ENCODE measurements at regions not wholly inside any gene's neighbourhood (a gene's known extent, or its start where the extent isn't known, plus 50 kb on each side); places are given as distances from the start of the nearest gene placed in this dataset.

DNA sequence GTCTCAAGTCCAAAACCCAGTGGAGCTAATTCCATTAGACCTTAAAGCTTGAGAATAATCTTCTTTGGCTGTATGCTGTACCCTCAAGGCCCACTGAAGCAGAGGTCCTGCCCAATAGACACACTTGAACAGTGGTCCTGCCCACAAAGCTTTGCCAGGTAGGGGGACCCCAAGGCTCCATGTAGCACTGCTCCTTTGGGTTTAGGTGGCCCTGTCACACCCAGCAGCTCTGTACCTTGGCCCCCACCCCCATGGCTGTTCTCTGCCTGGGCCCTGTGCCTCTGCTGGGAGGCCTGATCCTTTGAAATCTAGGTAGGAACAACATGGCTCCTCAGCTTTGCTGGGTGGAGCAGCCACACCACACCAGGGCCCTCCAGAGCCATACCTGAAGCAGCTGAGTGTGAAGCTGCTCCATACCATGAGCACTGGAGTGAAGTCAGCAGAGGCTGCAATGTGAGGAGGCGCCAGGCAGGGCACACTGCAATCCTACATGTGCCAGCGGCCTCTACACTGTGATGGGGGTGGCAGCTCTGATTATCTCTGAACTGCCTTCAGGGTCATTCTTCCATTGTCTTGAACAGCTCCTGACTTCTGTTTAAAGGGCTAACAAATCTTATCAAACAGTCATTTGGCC lies 188.0 kb upstream of the CCDC54 start:
- Histone ChIP-seq H3K9me3 (ENCODE audit: insufficient read depth, low read length, severe bottlenecking) (no peaks in the 10 kb centered on the region), H4K20me1 (ENCODE audit: insufficient read depth, low read length) (no peaks in the 10 kb centered on the region), H3K79me2 (ENCODE audit: insufficient read depth, low read length) (no peaks in the 10 kb centered on the region), H3K36me3 (ENCODE audit: insufficient read depth, low read length) (no peaks in the 10 kb centered on the region), H3K9ac (ENCODE audit: low read depth, low read length) (no peak overlapping the region), H3K27me3 (ENCODE audit: insufficient read depth, low read length, poor library complexity) (no peaks in the 10 kb centered on the region), H3K4me2 (ENCODE audit: insufficient read depth, low read length) (no peak overlapping the region), H3K4me1 (ENCODE audit: insufficient read depth, low read length) (no peaks in the 10 kb centered on the region), H2AFZ (ENCODE audit: low read depth, low read length) (no peak overlapping the region), H3K27ac (ENCODE audit: low read length) (no peak overlapping the region), H3K4me3 (ENCODE audit: low read depth in 1 of 2, low read length in 2 of 2) (no peak overlapping the region)
- no peak for ATAC-seq (ENCODE audit: insufficient read depth, low read depth)
- no peak for DNase-seq
- TF ChIP-seq, protein P1, sequence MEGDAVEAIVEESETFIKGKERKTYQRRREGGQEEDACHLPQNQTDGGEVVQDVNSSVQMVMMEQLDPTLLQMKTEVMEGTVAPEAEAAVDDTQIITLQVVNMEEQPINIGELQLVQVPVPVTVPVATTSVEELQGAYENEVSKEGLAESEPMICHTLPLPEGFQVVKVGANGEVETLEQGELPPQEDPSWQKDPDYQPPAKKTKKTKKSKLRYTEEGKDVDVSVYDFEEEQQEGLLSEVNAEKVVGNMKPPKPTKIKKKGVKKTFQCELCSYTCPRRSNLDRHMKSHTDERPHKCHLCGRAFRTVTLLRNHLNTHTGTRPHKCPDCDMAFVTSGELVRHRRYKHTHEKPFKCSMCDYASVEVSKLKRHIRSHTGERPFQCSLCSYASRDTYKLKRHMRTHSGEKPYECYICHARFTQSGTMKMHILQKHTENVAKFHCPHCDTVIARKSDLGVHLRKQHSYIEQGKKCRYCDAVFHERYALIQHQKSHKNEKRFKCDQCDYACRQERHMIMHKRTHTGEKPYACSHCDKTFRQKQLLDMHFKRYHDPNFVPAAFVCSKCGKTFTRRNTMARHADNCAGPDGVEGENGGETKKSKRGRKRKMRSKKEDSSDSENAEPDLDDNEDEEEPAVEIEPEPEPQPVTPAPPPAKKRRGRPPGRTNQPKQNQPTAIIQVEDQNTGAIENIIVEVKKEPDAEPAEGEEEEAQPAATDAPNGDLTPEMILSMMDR (IDR thresholded peaks at IDR 0.05; ENCODE audit: borderline replicate concordance, extremely low read depth, low read length, poor library complexity, severe bottlenecking), result no peak
- no peak for TF ChIP-seq EZH2 (IDR thresholded peaks at IDR 0.05; ENCODE audit: borderline replicate concordance, low read depth, low read length, severe bottlenecking)

DNA sequence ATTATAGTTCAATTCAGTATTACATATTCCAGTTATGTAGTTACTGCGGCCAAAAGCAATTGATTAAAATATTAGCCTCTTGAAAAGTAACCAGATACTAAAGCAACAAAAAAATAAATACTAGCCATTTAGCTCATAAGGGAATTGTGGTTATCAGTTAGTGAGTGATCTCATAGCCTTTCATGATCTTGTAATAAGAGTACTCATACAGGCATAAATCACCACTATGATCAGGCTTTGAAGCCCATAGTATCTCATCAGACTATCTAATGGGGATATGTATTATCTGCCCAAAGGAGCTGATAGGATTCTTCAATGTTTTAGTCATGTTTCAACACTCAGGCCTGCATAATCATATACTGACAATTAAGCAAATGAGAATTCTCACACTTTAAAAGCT lies 184.1 kb upstream of the CCDC54 start:
- no peaks in the 10 kb centered on the region for H4K20me1 ChIP-seq (ENCODE audit: insufficient read depth, low read length)
- H3K4me3 ChIP-seq (ENCODE audit: low read depth in 1 of 2, low read length in 2 of 2), result no peak overlapping the region
- ATAC-seq (ENCODE audit: insufficient read depth, low read depth) (no peak), DNase-seq (no peak)
- no peaks in the 10 kb centered on the region for H3K79me2 ChIP-seq (ENCODE audit: insufficient read depth, low read length)
- no peak overlapping the region for H3K4me2 ChIP-seq (ENCODE audit: insufficient read depth, low read length)
- H3K9ac ChIP-seq (ENCODE audit: low read depth, low read length), result no peak overlapping the region
- no peaks in the 10 kb centered on the region for H3K9me3 ChIP-seq (ENCODE audit: insufficient read depth, low read length, severe bottlenecking)
- no peaks in the 10 kb centered on the region for H3K27me3 ChIP-seq (ENCODE audit: insufficient read depth, low read length, poor library complexity)
- no peaks in the 10 kb centered on the region for H3K4me1 ChIP-seq (ENCODE audit: insufficient read depth, low read length)
- H2AFZ ChIP-seq (ENCODE audit: low read depth, low read length), result no peak overlapping the region
- no peak for TF ChIP-seq EZH2 (IDR thresholded peaks at IDR 0.05; ENCODE audit: borderline replicate concordance, low read depth, low read length, severe bottlenecking)
- TF ChIP-seq, protein P1 (IDR thresholded peaks at IDR 0.05; ENCODE audit: borderline replicate concordance, extremely low read depth, low read length, poor library complexity, severe bottlenecking), result no peak
- no peak overlapping the region for H3K27ac ChIP-seq (ENCODE audit: low read length)
- H3K36me3 ChIP-seq (ENCODE audit: insufficient read depth, low read length), result no peaks in the 10 kb centered on the region

GRCh38 chr3:107198581-107199181 lies 178.6 kb upstream of the CCDC54 start:
- H3K4me1 ChIP-seq (ENCODE audit: insufficient read depth, low read length), result peaks cover 4% of the 10 kb centered on the region; the same call in 1 of the 2 replicates
- no peak overlapping the region for H3K9ac ChIP-seq (ENCODE audit: low read depth, low read length)
- ATAC-seq (ENCODE audit: insufficient read depth, low read depth) (no peak), DNase-seq (no peak)
- TF ChIP-seq, protein P1 (IDR thresholded peaks at IDR 0.05; ENCODE audit: borderline replicate concordance, extremely low read depth, low read length, poor library complexity, severe bottlenecking), result no peak
- no peak for TF ChIP-seq EZH2 (IDR thresholded peaks at IDR 0.05; ENCODE audit: borderline replicate concordance, low read depth, low read length, severe bottlenecking)
- H3K27ac ChIP-seq (ENCODE audit: low read length), result no peak overlapping the region
- no peaks in the 10 kb centered on the region for H3K79me2 ChIP-seq (ENCODE audit: insufficient read depth, low read length)
- H3K36me3 ChIP-seq (ENCODE audit: insufficient read depth, low read length), result no peaks in the 10 kb centered on the region
- H3K27me3 ChIP-seq (ENCODE audit: insufficient read depth, low read length, poor library complexity), result no peaks in the 10 kb centered on the region
- no peak overlapping the region for H3K4me3 ChIP-seq (ENCODE audit: low read depth in 1 of 2, low read length in 2 of 2)
- H3K4me2 ChIP-seq (ENCODE audit: insufficient read depth, low read length), result no peak overlapping the region
- H3K9me3 ChIP-seq (ENCODE audit: insufficient read depth, low read length, severe bottlenecking), result no peaks in the 10 kb centered on the region
- H2AFZ ChIP-seq (ENCODE audit: low read depth, low read length), result no peak overlapping the region
- H4K20me1 ChIP-seq (ENCODE audit: insufficient read depth, low read length), result no peaks in the 10 kb centered on the region
